Heart left ventricle (tissue), 13 donors: ENCODE measurements at regions not wholly inside any gene's neighbourhood (a gene's known extent, or its start where the extent isn't known, plus 50 kb on each side); places are given as distances from the start of the nearest gene placed in this dataset.

Source experiments
- CTCF ChIP-seq, 12 donors: fragments of 200-600 bp; sonication (generic) in 4 of 12; IDR thresholded peaks; one replicate each; pipeline versions ENCODE4 v1.5.0 to v1.8.0; 2018 to 2022; ENCODE audit warnings: antibody characterized with exemption in 12 of 12, mild to moderate bottlenecking in 5 of 12
- POLR2A ChIP-seq, 2 donors: fragments of 450-650 bp; IDR thresholded peaks; one replicate each; pipeline ENCODE4 v1.6.1; 2017; ENCODE audit warnings: antibody characterized with exemption in 2 of 2, mild to moderate bottlenecking in 2 of 2, moderate library complexity in 2 of 2
- donor health status: ischemic (EF 13 %, LVEDD 7.1; RV severe dilation, severe dysfunction).
- donor health status: DM: no; HTN: yes; CAD: no.
- donor health status: DM: no; HTN: no; CAD: no.
- donor health status: ischemic (EF 25% LVEDD 6.9; RV normal size, moderate dysfunction).
- donor health status: ischemic (EF 25% LVEDD 5.7; RV mildly dilated, moderate dysfunction).
- donor health status: ischemic (EF 35%, LVEDD 5.7; RV mildly dilated, moderate dysfunction).
- donor health status: nonischemic (EF 11% LVEDD 7.7; RV severe dilation, severe dysfunction).
- donor health status: DM: yes; HTN: yes; CAD: no.
- donor health status: PGD.
- donor health status: ischemic (EF 29% LVEDD 5.4; RV normal size, mild dysfunction).
- donor health status: nonischemic (EF 23%, LVEDD 6.1; RV moderate dilation, normal function).

- TF ChIP-seq CTCF (IDR thresholded peaks at IDR 0.05), result no peak
- TF ChIP-seq POLR2A (IDR thresholded peaks at IDR 0.05), result no peak
Measured at GRCh38 chr9:7982907-7983306, 183.3 kb upstream of the DMAC1 start.
